ENCODE measurements at regions not wholly inside any gene's neighbourhood (a gene's known extent, or its start where the extent isn't known, plus 50 kb on each side); places are given as distances from the start of the nearest gene placed in this dataset.
"Not testable (repeated sequence)": the region's sequence is repeated elsewhere in the genome, so short reads cannot be mapped to it uniquely, and the experiment has no call there.

GRCh38 chr20:30584403-30584802, 673.1 kb upstream of the DEFB115 start:
- TF ChIP-seq, protein P1, sequence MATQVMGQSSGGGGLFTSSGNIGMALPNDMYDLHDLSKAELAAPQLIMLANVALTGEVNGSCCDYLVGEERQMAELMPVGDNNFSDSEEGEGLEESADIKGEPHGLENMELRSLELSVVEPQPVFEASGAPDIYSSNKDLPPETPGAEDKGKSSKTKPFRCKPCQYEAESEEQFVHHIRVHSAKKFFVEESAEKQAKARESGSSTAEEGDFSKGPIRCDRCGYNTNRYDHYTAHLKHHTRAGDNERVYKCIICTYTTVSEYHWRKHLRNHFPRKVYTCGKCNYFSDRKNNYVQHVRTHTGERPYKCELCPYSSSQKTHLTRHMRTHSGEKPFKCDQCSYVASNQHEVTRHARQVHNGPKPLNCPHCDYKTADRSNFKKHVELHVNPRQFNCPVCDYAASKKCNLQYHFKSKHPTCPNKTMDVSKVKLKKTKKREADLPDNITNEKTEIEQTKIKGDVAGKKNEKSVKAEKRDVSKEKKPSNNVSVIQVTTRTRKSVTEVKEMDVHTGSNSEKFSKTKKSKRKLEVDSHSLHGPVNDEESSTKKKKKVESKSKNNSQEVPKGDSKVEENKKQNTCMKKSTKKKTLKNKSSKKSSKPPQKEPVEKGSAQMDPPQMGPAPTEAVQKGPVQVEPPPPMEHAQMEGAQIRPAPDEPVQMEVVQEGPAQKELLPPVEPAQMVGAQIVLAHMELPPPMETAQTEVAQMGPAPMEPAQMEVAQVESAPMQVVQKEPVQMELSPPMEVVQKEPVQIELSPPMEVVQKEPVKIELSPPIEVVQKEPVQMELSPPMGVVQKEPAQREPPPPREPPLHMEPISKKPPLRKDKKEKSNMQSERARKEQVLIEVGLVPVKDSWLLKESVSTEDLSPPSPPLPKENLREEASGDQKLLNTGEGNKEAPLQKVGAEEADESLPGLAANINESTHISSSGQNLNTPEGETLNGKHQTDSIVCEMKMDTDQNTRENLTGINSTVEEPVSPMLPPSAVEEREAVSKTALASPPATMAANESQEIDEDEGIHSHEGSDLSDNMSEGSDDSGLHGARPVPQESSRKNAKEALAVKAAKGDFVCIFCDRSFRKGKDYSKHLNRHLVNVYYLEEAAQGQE (IDR thresholded peaks at IDR 0.05; ENCODE audit: insufficient replicate concordance, low read depth) = not testable (repeated sequence)
- TF ChIP-seq, protein P2, sequence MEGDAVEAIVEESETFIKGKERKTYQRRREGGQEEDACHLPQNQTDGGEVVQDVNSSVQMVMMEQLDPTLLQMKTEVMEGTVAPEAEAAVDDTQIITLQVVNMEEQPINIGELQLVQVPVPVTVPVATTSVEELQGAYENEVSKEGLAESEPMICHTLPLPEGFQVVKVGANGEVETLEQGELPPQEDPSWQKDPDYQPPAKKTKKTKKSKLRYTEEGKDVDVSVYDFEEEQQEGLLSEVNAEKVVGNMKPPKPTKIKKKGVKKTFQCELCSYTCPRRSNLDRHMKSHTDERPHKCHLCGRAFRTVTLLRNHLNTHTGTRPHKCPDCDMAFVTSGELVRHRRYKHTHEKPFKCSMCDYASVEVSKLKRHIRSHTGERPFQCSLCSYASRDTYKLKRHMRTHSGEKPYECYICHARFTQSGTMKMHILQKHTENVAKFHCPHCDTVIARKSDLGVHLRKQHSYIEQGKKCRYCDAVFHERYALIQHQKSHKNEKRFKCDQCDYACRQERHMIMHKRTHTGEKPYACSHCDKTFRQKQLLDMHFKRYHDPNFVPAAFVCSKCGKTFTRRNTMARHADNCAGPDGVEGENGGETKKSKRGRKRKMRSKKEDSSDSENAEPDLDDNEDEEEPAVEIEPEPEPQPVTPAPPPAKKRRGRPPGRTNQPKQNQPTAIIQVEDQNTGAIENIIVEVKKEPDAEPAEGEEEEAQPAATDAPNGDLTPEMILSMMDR (IDR thresholded peaks at IDR 0.05; ENCODE audit: insufficient read depth, low read length) = not testable (repeated sequence)
- TF ChIP-seq POLR2AphosphoS5 (IDR thresholded peaks at IDR 0.05; ENCODE audit: low read depth); SPI1 (IDR thresholded peaks at IDR 0.05; ENCODE audit: borderline replicate concordance, low read depth): not testable (repeated sequence)

All from HL-60 (cell line).